ENCODE measurements at regions not wholly inside any gene's neighbourhood (a gene's known extent, or its start where the extent isn't known, plus 50 kb on each side); places are given as distances from the start of the nearest gene placed in this dataset.

DNA sequence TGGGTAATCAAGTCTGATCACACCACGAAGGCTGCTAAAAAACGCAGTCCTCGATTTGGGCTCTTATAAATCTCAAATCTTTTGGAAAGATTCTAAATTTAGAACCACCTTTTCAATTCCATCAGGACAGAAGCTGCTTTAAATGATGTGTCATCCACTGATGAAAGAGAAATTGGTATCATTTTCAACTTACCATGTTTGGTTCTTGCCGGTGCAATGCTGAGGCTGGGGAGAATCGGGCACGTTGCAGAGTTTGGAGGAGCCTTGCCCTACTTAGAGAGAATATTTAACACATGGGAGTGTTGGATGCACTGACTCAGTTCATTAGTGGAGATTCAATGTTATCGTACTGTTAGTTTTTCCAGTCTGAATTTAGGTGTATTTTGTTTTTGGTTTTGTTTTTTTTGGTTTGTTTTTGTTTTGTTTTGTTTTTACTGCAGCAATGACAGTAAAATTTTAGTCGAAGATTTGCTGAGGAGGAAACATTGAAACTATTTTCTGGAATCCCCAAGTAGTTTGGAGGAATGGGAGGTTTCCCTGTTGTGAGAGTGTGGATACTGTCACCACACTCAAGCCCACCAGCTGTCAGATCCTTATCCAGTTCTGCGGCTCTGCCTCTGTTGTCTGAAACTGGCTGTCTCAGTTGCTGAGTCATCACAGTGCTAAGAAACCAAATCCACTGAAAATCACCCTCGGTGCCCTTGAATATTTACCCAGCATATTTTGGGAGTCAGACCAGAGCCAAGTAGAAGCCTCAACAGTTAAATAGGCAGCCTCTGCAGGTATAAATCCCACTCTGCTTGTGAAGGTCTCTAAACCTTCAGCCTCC lies 497.0 kb downstream of the BTBD3 start:
- no peaks in the 10 kb centered on the region for H3K9me1 ChIP-seq (replicated peaks; ENCODE audit: control insufficient read depth, extremely low read depth, insufficient read depth, low read length)
- DNase-seq (ENCODE audit: low read depth, low spot score): no peak
- no peaks in the 10 kb centered on the region for H3K4me1 ChIP-seq (ENCODE audit: control insufficient read depth, extremely low read depth, insufficient read depth, low read length)
- H2AFZ ChIP-seq (ENCODE audit: low read depth, low read length): no peak overlapping the region
- intact Hi-C loops (cut with micrococcal nuclease): no loop called here
- no peaks in the 10 kb centered on the region for H4K20me1 ChIP-seq (replicated peaks; ENCODE audit: control insufficient read depth, extremely low read depth, insufficient read depth, low read length)
- no peaks in the 10 kb centered on the region for H3K79me2 ChIP-seq (ENCODE audit: control insufficient read depth, insufficient read depth, low read length)
- ChIA-PET CTCF (no interaction called here), POLR2A (no interaction called here)
- no peaks in the 10 kb centered on the region for H3K9me3 ChIP-seq (replicated peaks; ENCODE audit: control insufficient read depth, insufficient read depth, low read length)
- H3K36me3 ChIP-seq (ENCODE audit: control insufficient read depth in 2 of 2, extremely low read depth in 1 of 2, insufficient read depth in 2 of 2, low read length in 2 of 2): no peaks in the 10 kb centered on the region
- FAIRE-seq: no peak
- no peak overlapping the region for H3K4me2 ChIP-seq (ENCODE audit: insufficient read depth, low read length)
- H3K9ac ChIP-seq (replicated peaks; ENCODE audit: extremely low read depth, insufficient read depth, low read length): no peak overlapping the region
- no TSS peak for BruUV-seq (replicated peaks)
- TF ChIP-seq, protein P1, sequence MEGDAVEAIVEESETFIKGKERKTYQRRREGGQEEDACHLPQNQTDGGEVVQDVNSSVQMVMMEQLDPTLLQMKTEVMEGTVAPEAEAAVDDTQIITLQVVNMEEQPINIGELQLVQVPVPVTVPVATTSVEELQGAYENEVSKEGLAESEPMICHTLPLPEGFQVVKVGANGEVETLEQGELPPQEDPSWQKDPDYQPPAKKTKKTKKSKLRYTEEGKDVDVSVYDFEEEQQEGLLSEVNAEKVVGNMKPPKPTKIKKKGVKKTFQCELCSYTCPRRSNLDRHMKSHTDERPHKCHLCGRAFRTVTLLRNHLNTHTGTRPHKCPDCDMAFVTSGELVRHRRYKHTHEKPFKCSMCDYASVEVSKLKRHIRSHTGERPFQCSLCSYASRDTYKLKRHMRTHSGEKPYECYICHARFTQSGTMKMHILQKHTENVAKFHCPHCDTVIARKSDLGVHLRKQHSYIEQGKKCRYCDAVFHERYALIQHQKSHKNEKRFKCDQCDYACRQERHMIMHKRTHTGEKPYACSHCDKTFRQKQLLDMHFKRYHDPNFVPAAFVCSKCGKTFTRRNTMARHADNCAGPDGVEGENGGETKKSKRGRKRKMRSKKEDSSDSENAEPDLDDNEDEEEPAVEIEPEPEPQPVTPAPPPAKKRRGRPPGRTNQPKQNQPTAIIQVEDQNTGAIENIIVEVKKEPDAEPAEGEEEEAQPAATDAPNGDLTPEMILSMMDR (IDR thresholded peaks at IDR 0.05; ENCODE audit: extremely low read depth in 1 of 2, insufficient read depth in 1 of 2, low read depth in 1 of 2, low read length in 2 of 2): no peak
- TF ChIP-seq POLR2A (IDR thresholded peaks at IDR 0.05; ENCODE audit: low read depth, low read length) (no peak), MYC (IDR thresholded peaks at IDR 0.05; ENCODE audit: low read depth, low read length) (no peak), FOS (IDR thresholded peaks at IDR 0.05; ENCODE audit: borderline replicate concordance, insufficient read depth, low read length) (no peak)
- TF ChIP-seq, protein P2, sequence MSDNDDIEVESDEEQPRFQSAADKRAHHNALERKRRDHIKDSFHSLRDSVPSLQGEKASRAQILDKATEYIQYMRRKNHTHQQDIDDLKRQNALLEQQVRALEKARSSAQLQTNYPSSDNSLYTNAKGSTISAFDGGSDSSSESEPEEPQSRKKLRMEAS (IDR thresholded peaks at IDR 0.05; ENCODE audit: insufficient read depth, insufficient read length): no peak
- H3K27me3 ChIP-seq (ENCODE audit: control insufficient read depth in 2 of 2, insufficient read depth in 2 of 2, low read length in 2 of 2): no peaks in the 10 kb centered on the region
- dilution Hi-C loops (cut with MboI; ENCODE audit: extremely low pct_ligation_motif_present, low sequenced_read_pairs): no loop called here
- H3K27ac ChIP-seq (ENCODE audit: insufficient read depth, low read depth, low read length): no peak overlapping the region
- H3K4me3 ChIP-seq (replicated peaks in 1 of 3; ENCODE audit: insufficient read depth in 1 of 3, low read depth in 1 of 3, low read length in 3 of 3): no peak overlapping the region

- dilution Hi-C loops (cut with MboI; ENCODE audit: extremely low pct_ligation_motif_present, low sequenced_read_pairs): no loop called here
- Histone ChIP-seq H3K27me3 (ENCODE audit: control insufficient read depth in 2 of 2, insufficient read depth in 2 of 2, low read length in 2 of 2) (no peaks in the 10 kb centered on the region), H3K27ac (ENCODE audit: insufficient read depth, low read depth, low read length) (no peak overlapping the region), H3K4me3 (replicated peaks in 1 of 3; ENCODE audit: insufficient read depth in 1 of 3, low read depth in 1 of 3, low read length in 3 of 3) (no peak overlapping the region), H4K20me1 (replicated peaks; ENCODE audit: control insufficient read depth, extremely low read depth, insufficient read depth, low read length) (no peaks in the 10 kb centered on the region), H3K36me3 (ENCODE audit: control insufficient read depth in 2 of 2, extremely low read depth in 1 of 2, insufficient read depth in 2 of 2, low read length in 2 of 2) (no peaks in the 10 kb centered on the region), H3K79me2 (ENCODE audit: control insufficient read depth, insufficient read depth, low read length) (no peaks in the 10 kb centered on the region), H2AFZ (ENCODE audit: low read depth, low read length) (no peak overlapping the region), H3K9me1 (replicated peaks; ENCODE audit: control insufficient read depth, extremely low read depth, insufficient read depth, low read length) (no peaks in the 10 kb centered on the region), H3K9me3 (replicated peaks; ENCODE audit: control insufficient read depth, insufficient read depth, low read length) (no peaks in the 10 kb centered on the region), H3K4me2 (ENCODE audit: insufficient read depth, low read length) (no peak overlapping the region), H3K4me1 (ENCODE audit: control insufficient read depth, extremely low read depth, insufficient read depth, low read length) (no peaks in the 10 kb centered on the region), H3K9ac (replicated peaks; ENCODE audit: extremely low read depth, insufficient read depth, low read length) (no peak overlapping the region)
- DNase-seq (ENCODE audit: low read depth, low spot score): no peak
- no TSS peak for BruUV-seq (replicated peaks)
- ChIA-PET POLR2A (no interaction called here), CTCF (no interaction called here)
- intact Hi-C loops (cut with micrococcal nuclease): no loop called here
- FAIRE-seq: no peak
- TF ChIP-seq, protein P1 (IDR thresholded peaks at IDR 0.05; ENCODE audit: extremely low read depth in 1 of 2, insufficient read depth in 1 of 2, low read depth in 1 of 2, low read length in 2 of 2): no peak
- TF ChIP-seq POLR2A (IDR thresholded peaks at IDR 0.05; ENCODE audit: low read depth, low read length): no peak
- no peak for TF ChIP-seq EZH2 (IDR thresholded peaks at IDR 0.05; ENCODE audit: borderline replicate concordance, low read depth, low read length, severe bottlenecking)
- TF ChIP-seq POLR2AphosphoS5 (IDR thresholded peaks at IDR 0.05; ENCODE audit: insufficient read depth, low read depth, low read length): no peak
- TF ChIP-seq MYC (IDR thresholded peaks at IDR 0.05; ENCODE audit: low read depth, low read length): no peak
- no peak for TF ChIP-seq GATA2 (IDR thresholded peaks at IDR 0.05; ENCODE audit: insufficient read depth, insufficient read length, low read depth, low read length)
- no peak for TF ChIP-seq FOS (IDR thresholded peaks at IDR 0.05; ENCODE audit: borderline replicate concordance, insufficient read depth, low read length)
- no peak for TF ChIP-seq JUN (IDR thresholded peaks at IDR 0.05; ENCODE audit: borderline replicate concordance, insufficient read depth, insufficient read length, low read depth)
- TF ChIP-seq, protein P2 (IDR thresholded peaks at IDR 0.05; ENCODE audit: insufficient read depth, insufficient read length): no peak
Measured at GRCh38 chr20:12416281-12416680, 498.6 kb downstream of the BTBD3 start.
